Activated naive CD8-positive, alpha-beta T cell (primary cell): ENCODE measurements at regions not wholly inside any gene's neighbourhood (a gene's known extent, or its start where the extent isn't known, plus 50 kb on each side); places are given as distances from the start of the nearest gene placed in this dataset.

ENCODE experiments used
- H3K27ac Mint-ChIP-seq: one replicate; pipeline ENCODE4 v1.8.0; 2021; ENCODE audit warnings: mixed read lengths
- H3K27me3 Mint-ChIP-seq: one replicate; pipeline ENCODE4 v1.8.0; 2021; ENCODE audit warnings: mixed read lengths
- H3K36me3 Mint-ChIP-seq: one replicate; pipeline ENCODE4 v1.8.0; 2021; ENCODE audit warnings: mixed read lengths
- H3K4me1 Mint-ChIP-seq: one replicate; pipeline ENCODE4 v1.8.0; 2021; ENCODE audit warnings: low read depth, mixed read lengths
- H3K4me3 Mint-ChIP-seq: one replicate; pipeline ENCODE4 v1.8.0; 2021; ENCODE audit warnings: mild to moderate bottlenecking, mixed read lengths
- H3K9me3 Mint-ChIP-seq: one replicate; pipeline ENCODE4 v1.8.0; 2021; ENCODE audit warnings: low read depth, mixed read lengths

- Mint-ChIP-seq H3K36me3 (no peaks in the 10 kb centered on the region), H3K27ac (no peak overlapping the region), H3K27me3 (no peaks in the 10 kb centered on the region), H3K4me1 (no peaks in the 10 kb centered on the region), H3K9me3 (no peaks in the 10 kb centered on the region), H3K4me3 (no peak overlapping the region)
Observed at GRCh38 chr2:60301726-60302125, 251.7 kb downstream of the BCL11A start.

GRCh38 chr2:60299179-60299578 lies 254.3 kb downstream of the BCL11A start:
- Mint-ChIP-seq H3K4me1 (no peaks in the 10 kb centered on the region), H3K27ac (no peak overlapping the region), H3K9me3 (no peaks in the 10 kb centered on the region), H3K27me3 (no peaks in the 10 kb centered on the region), H3K4me3 (no peak overlapping the region), H3K36me3 (no peaks in the 10 kb centered on the region)

- Mint-ChIP-seq H3K4me1 (no peaks in the 10 kb centered on the region), H3K27ac (no peak overlapping the region), H3K4me3 (no peak overlapping the region)
Observed at GRCh38 chr2:60298006-60298696, 255.3 kb downstream of the BCL11A start.

GRCh38 chr2:60297296-60298005 lies 256.0 kb downstream of the BCL11A start:
- Mint-ChIP-seq H3K4me1 (no peaks in the 10 kb centered on the region), H3K36me3 (no peaks in the 10 kb centered on the region), H3K27me3 (peaks cover 2% of the 10 kb centered on the region), H3K4me3 (no peak overlapping the region), H3K27ac (no peak overlapping the region), H3K9me3 (no peaks in the 10 kb centered on the region)

More at GRCh38 chr2:60298006-60298696, 255.3 kb downstream of the BCL11A start:
- H3K27me3 Mint-ChIP-seq = peaks cover 2% of the 10 kb centered on the region
- H3K9me3 Mint-ChIP-seq = no peaks in the 10 kb centered on the region
- H3K36me3 Mint-ChIP-seq = no peaks in the 10 kb centered on the region

GRCh38 chr2:60296219-60296955 lies 257.1 kb downstream of the BCL11A start:
- no peaks in the 10 kb centered on the region for H3K9me3 Mint-ChIP-seq
- H3K36me3 Mint-ChIP-seq = no peaks in the 10 kb centered on the region
- no peaks in the 10 kb centered on the region for H3K4me1 Mint-ChIP-seq
- peaks cover 2% of the 10 kb centered on the region for H3K27me3 Mint-ChIP-seq
- H3K27ac Mint-ChIP-seq = no peak overlapping the region
- H3K4me3 Mint-ChIP-seq = no peak overlapping the region

GRCh38 chr2:60295636-60295962 lies 257.9 kb downstream of the BCL11A start:
- H3K36me3 Mint-ChIP-seq = no peaks in the 10 kb centered on the region
- H3K27ac Mint-ChIP-seq = no peak overlapping the region
- H3K4me3 Mint-ChIP-seq = no peak overlapping the region

GRCh38 chr2:60294901-60295635 lies 258.4 kb downstream of the BCL11A start:
- Mint-ChIP-seq H3K36me3 (no peaks in the 10 kb centered on the region), H3K4me1 (no peaks in the 10 kb centered on the region), H3K27ac (no peak overlapping the region), H3K9me3 (no peaks in the 10 kb centered on the region), H3K4me3 (no peak overlapping the region), H3K27me3 (peaks cover 2% of the 10 kb centered on the region)

More at GRCh38 chr2:60295636-60295962, 257.9 kb downstream of the BCL11A start:
- Mint-ChIP-seq H3K4me1 (no peaks in the 10 kb centered on the region), H3K27me3 (peaks cover 2% of the 10 kb centered on the region), H3K9me3 (no peaks in the 10 kb centered on the region)

- Mint-ChIP-seq H3K4me3 (no peak overlapping the region), H3K36me3 (no peaks in the 10 kb centered on the region), H3K4me1 (no peaks in the 10 kb centered on the region), H3K27ac (no peak overlapping the region), H3K27me3 (peaks cover 2% of the 10 kb centered on the region), H3K9me3 (no peaks in the 10 kb centered on the region)
Observed at GRCh38 chr2:60292242-60292641, 261.2 kb downstream of the BCL11A start.

- Mint-ChIP-seq H3K4me3 (no peak overlapping the region), H3K4me1 (no peaks in the 10 kb centered on the region), H3K27me3 (peaks cover 2% of the 10 kb centered on the region), H3K27ac (no peak overlapping the region), H3K9me3 (no peaks in the 10 kb centered on the region), H3K36me3 (no peaks in the 10 kb centered on the region)
Observed at GRCh38 chr2:60290509-60290908, 262.9 kb downstream of the BCL11A start.

- no peak overlapping the region for H3K4me3 Mint-ChIP-seq
- no peaks in the 10 kb centered on the region for H3K27me3 Mint-ChIP-seq
- H3K9me3 Mint-ChIP-seq = no peaks in the 10 kb centered on the region
- no peaks in the 10 kb centered on the region for H3K36me3 Mint-ChIP-seq
- no peak overlapping the region for H3K27ac Mint-ChIP-seq
- H3K4me1 Mint-ChIP-seq = no peaks in the 10 kb centered on the region
Observed at GRCh38 chr2:60285626-60286316, 267.7 kb downstream of the BCL11A start.

GRCh38 chr2:60283626-60284025 lies 269.8 kb downstream of the BCL11A start:
- Mint-ChIP-seq H3K4me3 (no peak overlapping the region), H3K36me3 (no peaks in the 10 kb centered on the region), H3K4me1 (no peaks in the 10 kb centered on the region), H3K9me3 (no peaks in the 10 kb centered on the region), H3K27ac (no peak overlapping the region), H3K27me3 (no peaks in the 10 kb centered on the region)

- Mint-ChIP-seq H3K9me3 (no peaks in the 10 kb centered on the region), H3K4me3 (no peak overlapping the region), H3K36me3 (no peaks in the 10 kb centered on the region), H3K27me3 (no peaks in the 10 kb centered on the region), H3K4me1 (no peaks in the 10 kb centered on the region), H3K27ac (no peak overlapping the region)
Observed at GRCh38 chr2:60282886-60283285, 270.6 kb downstream of the BCL11A start.

GRCh38 chr2:60281730-60282129 lies 271.7 kb downstream of the BCL11A start:
- H3K4me1 Mint-ChIP-seq = no peaks in the 10 kb centered on the region
- no peaks in the 10 kb centered on the region for H3K27me3 Mint-ChIP-seq
- H3K4me3 Mint-ChIP-seq = no peak overlapping the region
- no peaks in the 10 kb centered on the region for H3K36me3 Mint-ChIP-seq
- H3K9me3 Mint-ChIP-seq = no peaks in the 10 kb centered on the region
- H3K27ac Mint-ChIP-seq = no peak overlapping the region

GRCh38 chr2:60280238-60280637 lies 273.2 kb downstream of the BCL11A start:
- Mint-ChIP-seq H3K4me3 (no peak overlapping the region), H3K4me1 (no peaks in the 10 kb centered on the region)

More at GRCh38 chr2:60280238-60280637, 273.2 kb downstream of the BCL11A start:
- Mint-ChIP-seq H3K36me3 (no peaks in the 10 kb centered on the region), H3K27me3 (no peaks in the 10 kb centered on the region), H3K9me3 (no peaks in the 10 kb centered on the region), H3K27ac (no peak overlapping the region)
